HL-60 (cell line): ENCODE measurements at regions not wholly inside any gene's neighbourhood (a gene's known extent, or its start where the extent isn't known, plus 50 kb on each side); places are given as distances from the start of the nearest gene placed in this dataset.

ENCODE experiments used
- DNase-seq, 2 experiments: peaks; one replicate each; pipeline ENCODE4 v3.0.0-alpha.2; 2010 to 2020; ENCODE audit warnings: low read depth in 1 of 2, low spot score in 1 of 2
- H3K27ac ChIP-seq: fragments of 250-450 bp; sonication (Bioruptor Pico); replicated peaks from 2 replicates; pipeline ENCODE4 v1.5.1; 2020; ENCODE audit warnings: mild to moderate bottlenecking, moderate library complexity
- H3K27me3 ChIP-seq: fragments of 250-450 bp; sonication (Bioruptor Pico); 2 replicates; pipeline ENCODE4 v1.5.1; 2021; ENCODE audit warnings: mild to moderate bottlenecking, moderate library complexity; ENCODE audit not compliant: insufficient read depth, poor library complexity, severe bottlenecking
- H3K4me3 ChIP-seq: replicated peaks from 2 replicates; pipeline ENCODE4 v1.5.1; 2011; ENCODE audit warnings: mild to moderate bottlenecking, control low read depth, low read length; ENCODE audit not compliant: insufficient read depth
- GABPA ChIP-seq: IDR thresholded peaks from 2 replicates; pipeline ENCODE4 v1.6.1; 2012; ENCODE audit warnings: low read depth
- POLR2AphosphoS5 ChIP-seq: IDR thresholded peaks from 2 replicates; pipeline ENCODE4 v1.6.1; 2012; ENCODE audit warnings: low read depth
- SPI1 ChIP-seq: IDR thresholded peaks from 2 replicates; pipeline ENCODE4 v1.6.1; 2012; ENCODE audit warnings: low read depth, mild to moderate bottlenecking, borderline replicate concordance
- TF ChIP-seq, protein P1 (sequence below): IDR thresholded peaks from 2 replicates; pipeline ENCODE4 v1.6.1; 2012; ENCODE audit warnings: low read depth; ENCODE audit not compliant: insufficient replicate concordance
- TF ChIP-seq, protein P2 (sequence below): IDR thresholded peaks from one replicate; pipeline ENCODE4 v1.5.1; 2011; ENCODE audit warnings: low read length, control low read depth, inconsistent platforms; ENCODE audit not compliant: insufficient read depth

DNA sequence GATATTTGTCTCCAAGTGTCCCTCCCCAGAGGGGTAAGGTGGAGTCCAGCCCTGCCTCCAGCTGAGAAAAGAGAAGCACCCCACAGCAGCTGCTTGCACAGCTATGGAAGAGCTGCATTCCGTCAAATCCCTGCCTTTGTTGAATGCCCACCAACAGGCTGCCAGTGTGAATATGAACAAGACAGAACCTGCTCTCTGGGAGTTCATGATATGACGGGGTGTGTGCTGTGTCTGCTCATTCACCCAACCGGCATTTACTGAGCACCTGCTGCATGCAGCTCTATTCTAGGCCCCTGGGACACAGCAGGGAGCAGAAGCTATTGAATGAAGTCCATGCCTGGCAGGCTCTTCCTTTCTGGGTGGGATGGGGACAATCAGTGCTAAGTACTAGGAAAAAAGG lies 238.8 kb downstream of the GADD45G start:
- no peak for DNase-seq
- Histone ChIP-seq H3K27ac (no peak overlapping the region), H3K4me3 (no peak overlapping the region), H3K27me3 (peaks cover 3% of the 10 kb centered on the region)
- TF ChIP-seq, protein P1, sequence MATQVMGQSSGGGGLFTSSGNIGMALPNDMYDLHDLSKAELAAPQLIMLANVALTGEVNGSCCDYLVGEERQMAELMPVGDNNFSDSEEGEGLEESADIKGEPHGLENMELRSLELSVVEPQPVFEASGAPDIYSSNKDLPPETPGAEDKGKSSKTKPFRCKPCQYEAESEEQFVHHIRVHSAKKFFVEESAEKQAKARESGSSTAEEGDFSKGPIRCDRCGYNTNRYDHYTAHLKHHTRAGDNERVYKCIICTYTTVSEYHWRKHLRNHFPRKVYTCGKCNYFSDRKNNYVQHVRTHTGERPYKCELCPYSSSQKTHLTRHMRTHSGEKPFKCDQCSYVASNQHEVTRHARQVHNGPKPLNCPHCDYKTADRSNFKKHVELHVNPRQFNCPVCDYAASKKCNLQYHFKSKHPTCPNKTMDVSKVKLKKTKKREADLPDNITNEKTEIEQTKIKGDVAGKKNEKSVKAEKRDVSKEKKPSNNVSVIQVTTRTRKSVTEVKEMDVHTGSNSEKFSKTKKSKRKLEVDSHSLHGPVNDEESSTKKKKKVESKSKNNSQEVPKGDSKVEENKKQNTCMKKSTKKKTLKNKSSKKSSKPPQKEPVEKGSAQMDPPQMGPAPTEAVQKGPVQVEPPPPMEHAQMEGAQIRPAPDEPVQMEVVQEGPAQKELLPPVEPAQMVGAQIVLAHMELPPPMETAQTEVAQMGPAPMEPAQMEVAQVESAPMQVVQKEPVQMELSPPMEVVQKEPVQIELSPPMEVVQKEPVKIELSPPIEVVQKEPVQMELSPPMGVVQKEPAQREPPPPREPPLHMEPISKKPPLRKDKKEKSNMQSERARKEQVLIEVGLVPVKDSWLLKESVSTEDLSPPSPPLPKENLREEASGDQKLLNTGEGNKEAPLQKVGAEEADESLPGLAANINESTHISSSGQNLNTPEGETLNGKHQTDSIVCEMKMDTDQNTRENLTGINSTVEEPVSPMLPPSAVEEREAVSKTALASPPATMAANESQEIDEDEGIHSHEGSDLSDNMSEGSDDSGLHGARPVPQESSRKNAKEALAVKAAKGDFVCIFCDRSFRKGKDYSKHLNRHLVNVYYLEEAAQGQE, result no peak
- TF ChIP-seq, protein P2, sequence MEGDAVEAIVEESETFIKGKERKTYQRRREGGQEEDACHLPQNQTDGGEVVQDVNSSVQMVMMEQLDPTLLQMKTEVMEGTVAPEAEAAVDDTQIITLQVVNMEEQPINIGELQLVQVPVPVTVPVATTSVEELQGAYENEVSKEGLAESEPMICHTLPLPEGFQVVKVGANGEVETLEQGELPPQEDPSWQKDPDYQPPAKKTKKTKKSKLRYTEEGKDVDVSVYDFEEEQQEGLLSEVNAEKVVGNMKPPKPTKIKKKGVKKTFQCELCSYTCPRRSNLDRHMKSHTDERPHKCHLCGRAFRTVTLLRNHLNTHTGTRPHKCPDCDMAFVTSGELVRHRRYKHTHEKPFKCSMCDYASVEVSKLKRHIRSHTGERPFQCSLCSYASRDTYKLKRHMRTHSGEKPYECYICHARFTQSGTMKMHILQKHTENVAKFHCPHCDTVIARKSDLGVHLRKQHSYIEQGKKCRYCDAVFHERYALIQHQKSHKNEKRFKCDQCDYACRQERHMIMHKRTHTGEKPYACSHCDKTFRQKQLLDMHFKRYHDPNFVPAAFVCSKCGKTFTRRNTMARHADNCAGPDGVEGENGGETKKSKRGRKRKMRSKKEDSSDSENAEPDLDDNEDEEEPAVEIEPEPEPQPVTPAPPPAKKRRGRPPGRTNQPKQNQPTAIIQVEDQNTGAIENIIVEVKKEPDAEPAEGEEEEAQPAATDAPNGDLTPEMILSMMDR, result no peak
- TF ChIP-seq POLR2AphosphoS5 (no peak), SPI1 (no peak), GABPA (no peak)

DNA sequence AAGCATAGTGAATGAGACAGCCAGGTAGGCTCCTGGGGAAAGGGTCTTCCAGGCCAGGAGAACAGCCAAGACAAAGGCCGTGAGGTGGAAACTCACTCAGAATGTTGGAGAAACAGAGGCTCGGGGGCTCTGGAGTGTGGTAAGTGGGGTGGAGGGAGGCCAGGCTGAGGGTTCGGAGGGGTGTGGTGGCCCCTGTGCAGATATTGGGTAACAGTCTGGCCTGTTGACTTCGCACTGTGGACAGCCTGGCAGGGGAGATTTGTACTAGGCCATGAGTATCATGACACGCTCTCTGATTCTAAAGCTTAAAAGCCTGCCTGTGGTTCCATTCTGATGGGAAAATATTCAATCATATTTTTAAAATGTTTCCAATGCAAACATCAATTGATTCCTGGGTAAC lies 239.3 kb downstream of the GADD45G start:
- Histone ChIP-seq H3K27ac (no peak overlapping the region), H3K27me3 (peaks cover 2% of the 10 kb centered on the region), H3K4me3 (no peak overlapping the region)
- no peak for TF ChIP-seq GABPA
- TF ChIP-seq, protein P1, result no peak
- TF ChIP-seq POLR2AphosphoS5, result no peak
- TF ChIP-seq, protein P2, result no peak
- no peak for TF ChIP-seq SPI1
- no peak for DNase-seq

DNA sequence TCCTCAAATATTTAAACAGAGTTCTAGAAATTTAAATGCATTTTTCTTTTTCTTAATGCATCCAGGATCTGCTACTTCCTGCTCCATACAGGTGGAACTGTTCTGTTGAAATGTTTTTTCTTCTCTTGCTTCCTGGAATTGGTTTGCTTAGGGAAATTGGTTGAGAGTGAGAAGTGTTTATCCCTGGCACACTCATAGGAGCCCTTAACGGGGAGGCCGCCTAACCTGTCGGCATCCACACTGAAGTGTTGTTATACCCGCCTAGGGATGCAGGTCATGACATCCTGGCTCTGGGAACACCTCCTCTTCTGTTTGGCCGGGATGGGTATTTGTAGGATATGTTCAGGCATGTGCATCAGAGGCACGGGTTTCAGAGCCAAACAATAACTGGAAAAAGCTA lies 239.7 kb downstream of the GADD45G start:
- TF ChIP-seq, protein P2, result no peak
- TF ChIP-seq GABPA (no peak), POLR2AphosphoS5 (no peak), SPI1 (no peak)
- TF ChIP-seq, protein P1, result no peak
- H3K27me3 ChIP-seq, result peaks cover 2% of the 10 kb centered on the region
- H3K4me3 ChIP-seq, result no peak overlapping the region
- DNase-seq, result no peak
- H3K27ac ChIP-seq, result no peak overlapping the region
